Thyroid gland (tissue), 4 donors: ENCODE measurements at regions not wholly inside any gene's neighbourhood (a gene's known extent, or its start where the extent isn't known, plus 50 kb on each side); places are given as distances from the start of the nearest gene placed in this dataset.

Experiments
- CTCF ChIP-seq, 6 experiments: fragments of 200-600 bp in 3 of 6; fragments of 450-650 bp in 3 of 6; sonication (generic) in 3 of 6; IDR thresholded peaks; one replicate each; pipeline ENCODE4 v1.5.1; 2016 to 2019; ENCODE audit warnings: antibody characterized with exemption in 6 of 6, mild to moderate bottlenecking in 2 of 6, inconsistent platforms in 1 of 6, moderate library complexity in 1 of 6
- POLR2A ChIP-seq, 2 donors: fragments of 450-650 bp; IDR thresholded peaks; one replicate each; pipeline ENCODE4 v1.6.1; 2017; ENCODE audit warnings: antibody characterized with exemption in 2 of 2, mild to moderate bottlenecking in 2 of 2, moderate library complexity in 1 of 2

GRCh38 chr7:35555386-35555785 lies 139.5 kb downstream of the HERPUD2 start:
- TF ChIP-seq CTCF (IDR thresholded peaks at IDR 0.05), result no peak
- no peak for TF ChIP-seq POLR2A (IDR thresholded peaks at IDR 0.05)
